M059J (cell line): ENCODE measurements at regions not wholly inside any gene's neighbourhood (a gene's known extent, or its start where the extent isn't known, plus 50 kb on each side); places are given as distances from the start of the nearest gene placed in this dataset.

Source experiments
- DNase-seq: peaks from one replicate; pipeline ENCODE4 v3.0.0-alpha.2; 2012; ENCODE audit warnings: low read depth

GRCh38 chr10:132467464-132468149, 70.0 kb upstream of the INPP5A start:
- no peak for DNase-seq

DNA sequence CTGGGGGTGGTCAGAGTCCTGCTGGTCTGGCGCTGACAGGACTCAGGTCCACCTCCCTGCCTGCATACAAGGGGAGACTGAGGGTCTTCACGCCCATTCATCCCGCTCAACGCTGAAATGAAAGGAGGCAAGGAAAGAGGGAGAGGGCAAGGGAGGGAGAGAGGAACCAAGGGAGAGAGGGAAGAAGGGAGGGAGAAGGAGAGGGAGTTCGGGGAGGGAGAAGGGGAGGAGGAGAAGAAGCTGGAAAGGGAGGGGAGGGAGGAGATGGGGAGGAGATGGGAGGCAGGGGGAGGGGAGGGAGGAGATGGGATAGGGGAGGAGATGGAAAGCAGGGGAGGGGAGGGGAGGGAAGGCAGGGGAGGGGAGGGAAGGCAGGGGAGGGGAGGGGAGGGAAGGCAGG, 69.4 kb upstream of the INPP5A start:
- DNase-seq, result no peak

DNA sequence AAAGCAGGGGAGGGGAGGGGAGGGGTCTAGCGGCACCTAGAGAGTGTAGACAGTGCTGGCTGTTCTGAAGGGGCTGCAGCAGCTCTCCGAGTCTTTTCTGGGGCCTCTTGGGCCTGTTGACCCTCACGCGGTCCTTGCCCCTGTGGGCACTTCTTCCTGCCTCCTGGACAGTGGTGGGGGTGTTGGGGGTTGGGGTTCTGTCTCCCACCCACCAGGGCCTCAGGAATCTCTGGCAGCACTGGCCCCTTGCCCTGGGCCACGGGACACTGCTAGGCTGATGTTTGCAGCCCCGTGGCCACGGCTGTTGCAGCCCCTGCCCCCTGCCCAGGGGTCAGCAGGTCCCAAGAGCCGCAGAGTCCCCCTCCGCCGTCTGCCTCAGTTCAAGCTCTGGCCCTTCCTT, 68.9 kb upstream of the INPP5A start:
- DNase-seq, result no peak

DNA sequence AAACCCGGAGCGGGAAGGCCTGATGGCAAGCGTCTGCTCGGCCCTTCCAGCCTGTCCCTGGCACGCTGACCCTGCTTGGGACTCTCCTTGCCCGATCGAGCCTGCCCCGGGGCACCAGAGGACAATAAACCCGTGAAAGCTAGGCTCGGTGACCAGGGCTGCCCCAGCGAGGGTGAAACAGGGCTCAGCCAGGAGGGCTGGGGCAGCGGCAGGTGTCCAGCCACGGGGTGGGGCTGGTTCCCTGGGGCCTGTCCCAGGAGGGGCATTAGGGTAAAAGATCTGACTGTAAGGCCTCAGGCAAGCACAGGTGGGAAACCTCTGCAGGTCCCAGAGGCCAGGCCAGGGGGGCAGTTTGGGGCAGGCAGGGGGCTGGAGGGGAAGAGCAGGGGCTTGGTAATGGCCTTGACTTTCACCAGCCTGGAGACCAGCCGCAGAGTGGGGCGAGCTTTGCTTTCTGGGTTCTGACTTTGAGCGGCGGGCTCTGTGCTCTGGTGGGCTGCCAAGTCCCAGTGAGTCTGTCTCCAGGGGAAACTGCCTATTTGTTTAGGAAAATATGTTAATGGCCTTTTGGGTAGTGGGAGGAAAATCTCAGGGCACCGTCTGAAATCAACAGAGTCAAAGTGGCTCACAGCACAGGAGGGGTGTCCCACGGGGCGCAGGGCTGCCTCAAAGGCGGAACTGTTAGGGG, 68.2 kb upstream of the INPP5A start:
- DNase-seq, result no peak

DNA sequence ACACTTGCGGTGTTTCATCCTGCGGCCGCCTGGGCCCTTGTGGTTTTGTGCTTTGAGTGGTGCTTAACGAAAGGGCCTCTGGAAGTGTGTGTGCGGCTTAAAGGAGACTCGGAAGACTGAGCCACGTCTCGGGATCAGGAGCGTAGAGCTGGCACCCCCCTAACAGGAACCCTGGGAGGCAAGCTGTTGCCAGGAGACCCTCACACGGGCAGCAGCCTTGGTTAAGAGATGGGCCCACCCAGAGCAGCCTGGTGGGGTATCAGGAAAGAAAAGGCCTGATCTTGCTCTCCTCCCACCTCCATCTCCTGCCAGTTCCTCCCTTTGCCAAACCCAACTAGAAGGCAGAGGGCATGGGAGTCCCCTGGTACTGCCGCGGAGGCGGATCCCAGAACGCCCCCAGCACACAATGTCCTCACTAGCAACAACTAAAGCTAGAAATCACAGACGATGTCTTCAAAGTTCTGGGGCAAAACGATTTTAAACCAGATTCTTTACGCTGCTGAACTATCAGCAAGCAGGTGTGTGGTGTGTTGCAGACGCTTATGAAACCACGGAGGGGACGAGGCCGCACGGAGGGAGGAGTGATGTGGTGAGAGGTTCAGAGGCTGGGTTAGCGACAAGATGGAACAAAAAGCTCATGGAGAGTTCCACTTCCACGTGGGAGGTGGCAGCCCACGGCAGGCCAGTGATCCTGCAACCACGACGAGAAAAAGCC, 67.0 kb upstream of the INPP5A start:
- DNase-seq, result no peak

GRCh38 chr10:132471125-132471451, 66.5 kb upstream of the INPP5A start:
- no peak for DNase-seq

GRCh38 chr10:132471484-132471883, 66.1 kb upstream of the INPP5A start:
- DNase-seq, result no peak

DNA sequence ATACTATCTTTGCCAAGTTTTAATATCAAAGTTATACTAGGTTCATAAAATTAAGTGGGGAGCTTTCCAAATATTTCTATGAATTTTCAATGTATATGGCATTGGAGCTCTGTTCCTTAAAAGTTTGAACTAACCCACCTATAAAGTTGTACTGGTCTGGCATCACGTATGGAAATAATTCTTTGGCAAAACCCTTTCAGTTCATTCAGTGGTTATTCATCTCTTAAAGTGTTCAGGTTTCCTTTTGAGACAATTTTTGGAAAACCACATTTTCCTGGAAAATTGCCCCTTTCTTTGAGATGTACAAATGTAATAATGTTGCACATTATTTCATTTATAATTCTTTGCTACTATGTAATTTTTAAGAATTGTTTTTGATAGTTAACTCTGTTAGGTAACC, 62.5 kb upstream of the INPP5A start:
- no peak for DNase-seq

- no peak for DNase-seq
Observed at GRCh38 chr10:132476146-132477065, 61.2 kb upstream of the INPP5A start.

- DNase-seq, result no peak
Observed at GRCh38 chr10:132477066-132477397, 60.6 kb upstream of the INPP5A start.

- no peak for DNase-seq
Observed at GRCh38 chr10:132477398-132478340, 59.9 kb upstream of the INPP5A start.

DNA sequence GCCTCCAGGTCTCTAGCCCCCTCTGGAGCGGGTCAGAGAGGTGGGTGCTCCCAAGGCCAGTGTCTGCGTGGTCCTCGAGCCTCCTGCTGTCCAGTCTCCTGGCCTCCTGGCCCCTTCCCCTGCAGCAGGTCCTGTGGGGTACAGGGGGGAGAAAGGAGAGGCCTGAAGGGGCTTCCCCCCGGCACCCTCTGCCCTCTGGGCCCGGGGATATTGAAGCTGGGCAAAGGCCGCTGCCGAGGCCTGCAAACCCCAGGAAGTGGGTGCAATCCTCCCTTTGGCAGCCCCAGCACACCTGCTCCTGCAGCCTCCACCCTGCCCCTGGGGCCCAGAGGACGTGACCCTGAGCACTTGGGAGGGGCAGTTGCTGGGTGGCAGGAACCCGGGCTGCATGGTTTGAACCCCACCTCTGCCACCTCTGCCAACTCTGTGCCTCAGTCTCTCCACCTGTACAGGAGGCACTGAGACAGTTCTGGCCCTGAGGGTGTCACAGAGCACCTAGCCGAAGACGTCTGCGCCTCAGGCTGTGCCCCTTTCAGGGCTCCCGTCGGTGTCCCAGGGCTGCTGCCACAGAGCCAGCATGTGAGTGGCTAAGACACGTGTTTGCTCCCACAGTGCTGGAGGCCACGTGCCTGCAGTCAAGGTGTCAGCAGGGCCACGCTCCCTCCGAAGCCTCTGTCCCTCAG, 59.1 kb upstream of the INPP5A start:
- DNase-seq, result no peak

DNA sequence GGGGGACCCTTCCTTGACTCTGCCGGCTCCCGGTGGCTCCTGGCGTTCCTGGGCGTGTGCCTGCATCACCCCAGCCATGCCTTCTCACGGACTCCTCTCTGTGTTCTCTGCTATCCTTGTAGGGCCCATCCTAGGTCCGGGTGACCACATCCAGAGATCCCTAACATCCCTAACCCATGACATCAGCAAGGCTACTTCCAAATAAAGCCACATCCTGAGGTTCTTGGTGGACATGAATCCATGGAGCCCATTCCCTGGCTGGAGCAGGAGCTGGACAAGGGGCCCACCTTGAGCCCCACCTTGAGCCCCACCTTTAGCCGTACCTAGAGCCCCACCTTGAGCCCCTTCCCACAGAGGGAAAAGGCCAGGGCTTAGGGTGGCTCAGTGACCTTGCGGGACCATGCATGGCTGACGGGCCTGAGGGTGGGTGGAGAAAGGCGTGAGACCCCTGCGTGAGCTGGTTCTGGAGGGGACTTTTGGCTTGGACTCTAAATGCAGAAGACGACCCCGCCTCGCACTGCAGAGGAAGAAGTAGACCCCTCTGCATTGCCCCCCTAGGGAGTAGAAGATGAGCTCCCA, 58.5 kb upstream of the INPP5A start:
- DNase-seq, result peak; percentile 15

DNA sequence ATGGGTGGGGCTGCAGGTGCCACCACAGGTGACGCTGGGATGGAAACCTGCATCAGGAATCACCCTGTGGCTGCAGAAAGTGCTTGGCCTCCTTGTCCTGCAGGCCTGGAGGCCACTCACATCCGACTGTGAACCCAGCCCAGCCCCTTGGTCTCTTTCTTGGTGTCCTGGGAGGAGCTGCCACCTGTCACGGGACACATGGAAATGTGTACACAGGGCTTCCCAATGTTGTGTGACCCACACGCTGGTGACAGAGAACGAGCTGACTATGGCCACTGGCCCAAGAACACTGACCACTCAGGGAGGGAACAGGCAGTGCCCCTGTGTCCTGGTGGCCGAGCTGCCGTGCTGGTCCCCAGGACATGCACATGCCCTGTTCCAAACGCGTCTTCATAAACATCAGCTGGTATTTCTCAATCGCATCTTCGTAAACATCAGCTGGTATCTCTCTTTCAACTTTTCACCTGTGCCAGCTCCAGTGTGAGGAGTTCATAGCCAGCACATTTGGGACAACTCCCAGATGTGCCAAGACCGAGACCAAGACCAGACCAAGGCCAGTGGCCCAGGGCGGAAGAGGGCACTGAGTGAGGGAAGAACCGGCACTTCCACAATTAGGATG, 57.9 kb upstream of the INPP5A start:
- DNase-seq, result no peak

DNA sequence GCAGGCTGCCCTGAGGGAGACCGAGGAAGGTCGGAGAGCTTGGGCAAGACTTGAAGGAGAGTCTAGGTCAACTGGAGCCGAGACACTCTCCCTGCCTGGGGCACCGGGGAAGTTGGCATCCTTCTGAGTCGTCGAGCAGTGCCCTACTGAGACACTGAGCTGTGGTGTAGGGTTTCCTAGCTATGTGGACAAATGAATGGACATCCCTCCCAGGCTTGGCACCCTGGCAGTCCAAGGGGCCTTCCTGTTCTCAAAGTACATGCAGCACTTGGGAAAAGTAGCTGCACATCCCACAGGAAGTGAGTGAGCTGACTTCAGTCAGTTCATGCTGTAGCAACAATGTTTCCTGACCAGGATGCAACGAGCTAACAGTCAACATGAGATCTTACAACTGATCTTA, 57.2 kb upstream of the INPP5A start:
- peak; percentile 53 for DNase-seq

DNA sequence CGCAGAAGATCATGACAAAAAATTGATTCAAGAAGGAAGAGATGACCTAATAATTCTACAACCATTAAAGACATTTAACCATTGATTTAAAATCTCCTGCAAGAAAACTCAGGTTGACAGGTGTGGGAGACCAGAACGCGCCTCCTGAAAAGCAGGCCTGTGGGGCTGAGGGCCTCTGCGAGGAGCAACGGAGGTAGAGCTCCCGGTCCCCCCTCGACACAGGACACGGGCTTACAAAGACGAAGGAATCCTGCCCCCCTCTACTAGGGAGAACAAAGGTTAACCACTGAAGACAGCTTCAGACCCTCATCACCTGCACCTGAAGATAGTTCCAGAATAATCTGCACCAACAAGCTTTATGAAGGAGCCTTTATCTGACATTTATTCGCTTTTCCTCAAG, 55.9 kb upstream of the INPP5A start:
- DNase-seq, result no peak

GRCh38 chr10:132482090-132482800, 55.3 kb upstream of the INPP5A start:
- peak; percentile 77 for DNase-seq

DNA sequence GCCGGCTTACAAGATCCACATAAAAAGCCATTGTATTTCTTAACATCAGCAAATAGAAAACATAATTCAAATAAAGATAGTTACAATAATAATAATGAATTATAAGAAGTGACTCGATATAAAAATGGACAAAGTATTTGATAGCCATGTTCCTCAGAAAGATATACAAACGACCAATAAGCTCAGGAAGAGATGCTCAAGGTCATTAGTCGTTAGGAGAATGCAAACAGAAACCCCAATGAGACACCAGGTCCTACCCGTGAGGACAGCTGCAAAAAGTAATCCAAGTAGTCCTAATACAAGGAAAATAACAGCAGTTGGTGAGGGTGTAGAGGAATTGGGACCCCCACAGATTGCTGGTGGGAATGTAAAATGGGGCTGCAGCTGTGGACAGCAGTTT, 54.2 kb upstream of the INPP5A start:
- no peak for DNase-seq

DNA sequence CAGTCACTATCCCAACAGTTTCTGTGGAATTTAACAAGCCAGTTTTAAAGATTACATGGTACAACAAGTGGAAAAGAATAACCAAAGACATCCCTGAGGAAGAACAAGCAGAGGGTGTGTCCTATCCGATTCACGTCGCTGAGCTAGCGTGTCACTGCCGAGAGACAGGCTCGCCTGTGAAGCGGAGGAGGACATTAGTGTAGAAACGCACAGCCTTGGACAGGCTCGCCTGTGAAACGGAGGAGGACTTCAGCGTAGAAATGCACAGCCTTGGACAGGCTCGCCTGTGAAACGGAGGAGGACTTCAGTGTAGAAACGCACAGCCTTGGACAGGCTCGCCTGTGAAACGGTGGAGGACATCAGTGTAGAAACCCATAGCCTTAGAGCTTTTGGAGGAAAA, 52.7 kb upstream of the INPP5A start:
- no peak for DNase-seq
